Erythroblast (primary cell): ENCODE measurements at regions not wholly inside any gene's neighbourhood (a gene's known extent, or its start where the extent isn't known, plus 50 kb on each side); places are given as distances from the start of the nearest gene placed in this dataset.

Source experiments
- DNase-seq, 2 experiments: peaks; one replicate each; lab custom pipeline; 2025; lab: John Stamatoyannopoulos, UW
- GATA1 ChIP-seq: IDR thresholded peaks from 2 replicates; pipeline ENCODE4 v1.6.1; 2011; ENCODE audit warnings: low read depth, mild to moderate bottlenecking, control low read depth, low read length, moderate library complexity
- POLR2A ChIP-seq: IDR thresholded peaks from 2 replicates; pipeline ENCODE4 v1.6.1; 2011; ENCODE audit warnings: mild to moderate bottlenecking, low read length

DNA sequence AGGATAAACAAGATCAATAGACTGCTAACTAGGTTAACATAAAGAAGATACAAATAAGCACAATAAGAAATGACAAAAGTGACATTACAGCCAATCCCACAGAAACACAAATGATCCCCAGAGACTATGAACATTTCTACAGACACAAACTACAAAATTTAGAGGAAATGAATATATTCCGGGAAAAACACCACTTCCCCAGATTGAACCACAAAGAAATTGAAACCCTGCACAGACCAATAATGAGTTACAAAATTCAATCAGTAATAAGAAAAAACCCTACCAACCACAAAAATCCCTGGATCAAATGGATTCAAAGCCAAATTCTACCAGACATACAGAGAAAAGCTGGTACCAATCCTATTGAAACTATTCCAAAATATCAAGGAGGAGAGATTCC, 232.4 kb upstream of the RBMS1 start:
- no peak for DNase-seq
- no peak for TF ChIP-seq POLR2A
- TF ChIP-seq GATA1 = no peak

GRCh38 chr2:160730296-160730995, 236.8 kb upstream of the RBMS1 start:
- TF ChIP-seq POLR2A (no peak), GATA1 (no peak)
- no peak for DNase-seq

DNA sequence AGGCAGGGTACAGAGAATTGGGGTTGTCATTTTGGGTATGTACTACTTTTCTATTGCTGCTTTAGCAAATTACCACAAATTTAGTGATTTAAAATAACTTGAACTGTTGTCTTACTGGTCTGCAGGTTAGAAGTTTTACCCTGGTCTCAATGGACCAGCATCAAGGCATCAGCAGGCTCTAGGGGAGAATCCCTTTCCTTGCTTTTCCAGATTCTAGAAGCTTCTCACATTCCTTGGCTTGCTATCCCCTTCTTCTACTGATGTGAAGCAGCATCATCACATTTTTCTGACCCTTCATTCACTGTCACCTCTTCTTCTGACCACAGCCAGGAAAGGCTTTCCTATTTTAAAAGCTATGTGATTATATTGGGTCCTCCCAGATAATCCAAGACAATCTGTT, 237.8 kb upstream of the RBMS1 start:
- DNase-seq = no peak
- TF ChIP-seq POLR2A (no peak), GATA1 (no peak)

DNA sequence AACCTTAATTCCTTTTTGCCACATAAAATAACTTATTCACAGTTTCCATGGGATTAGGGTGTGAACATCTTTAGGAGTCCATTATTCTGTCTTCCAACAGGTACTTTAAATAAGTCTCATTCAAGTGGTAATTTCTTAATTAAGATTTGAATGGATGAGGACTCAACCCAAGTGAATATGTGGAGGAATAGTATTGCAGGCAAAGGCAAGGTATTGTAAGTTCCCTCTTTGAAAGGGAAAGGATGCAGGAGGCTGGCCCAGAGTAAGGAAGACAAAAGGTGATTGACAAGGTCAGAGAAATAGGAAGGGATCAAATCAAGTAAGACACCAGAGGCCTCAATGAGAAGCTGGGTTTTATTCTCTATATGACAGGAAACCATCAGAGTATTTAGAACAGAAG, 238.2 kb upstream of the RBMS1 start:
- DNase-seq = no peak
- TF ChIP-seq POLR2A = no peak
- TF ChIP-seq GATA1 = no peak

DNA sequence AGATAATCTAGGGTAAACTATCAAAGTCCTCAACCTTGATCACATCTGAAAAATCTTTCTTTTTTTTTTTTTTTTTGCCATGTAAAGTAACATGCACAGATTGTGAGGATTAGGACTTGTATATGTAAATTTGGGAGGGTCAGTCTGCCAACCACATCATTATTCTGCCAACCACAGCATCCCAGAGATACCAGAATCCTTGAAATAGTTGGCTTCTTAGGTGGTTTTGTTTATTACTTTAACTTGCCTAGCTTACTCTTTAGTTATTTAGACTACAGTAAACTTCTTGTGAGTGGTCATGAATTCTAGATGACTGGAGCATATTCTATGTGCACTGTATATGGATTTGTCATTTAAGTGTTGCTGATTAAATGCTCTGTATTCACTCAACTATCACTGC, 242.1 kb upstream of the RBMS1 start:
- no peak for TF ChIP-seq POLR2A
- no peak for TF ChIP-seq GATA1
- no peak for DNase-seq

DNA sequence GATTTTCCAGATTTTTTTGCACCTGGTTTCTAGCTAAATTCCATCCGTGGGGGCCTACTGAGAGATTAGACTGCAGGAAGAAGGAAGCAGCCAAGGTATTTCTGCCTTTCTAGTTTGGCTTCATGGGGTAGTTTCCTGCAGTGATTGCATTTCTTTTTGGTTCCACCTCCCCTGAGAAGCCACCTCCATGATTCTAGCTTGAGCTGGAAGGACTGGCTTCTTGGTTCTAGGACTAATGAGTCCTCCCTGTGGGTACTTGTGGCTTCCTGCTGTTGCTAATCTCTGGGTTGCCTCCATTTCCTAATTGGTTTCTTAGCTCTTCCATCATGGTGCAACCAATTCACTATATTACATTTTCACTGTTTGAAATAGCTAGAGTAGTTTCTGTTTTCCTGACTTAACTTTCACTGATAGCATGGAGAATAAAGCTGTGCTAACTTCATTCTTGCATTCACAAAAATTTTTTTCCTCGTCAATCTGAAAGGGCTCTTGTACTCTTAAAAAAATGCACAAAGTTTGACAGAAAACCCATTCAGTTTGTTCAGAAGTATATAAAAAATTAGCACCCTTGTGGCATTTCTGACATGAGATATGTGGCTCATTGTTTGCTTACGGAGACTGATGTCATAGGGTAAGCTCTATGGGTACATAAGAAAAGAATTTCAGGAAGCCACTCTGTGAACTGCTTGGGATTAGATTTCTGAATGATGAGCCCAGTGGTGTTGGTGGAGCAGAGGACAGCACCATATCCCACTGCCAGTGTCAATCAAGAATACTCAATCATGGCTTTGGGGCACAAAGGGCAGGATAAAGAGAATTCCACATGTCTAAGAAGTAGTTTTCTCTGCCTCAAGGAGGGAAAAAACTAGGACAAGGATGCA, 242.8 kb upstream of the RBMS1 start:
- DNase-seq = no peak
- TF ChIP-seq GATA1 (no peak), POLR2A (no peak)

DNA sequence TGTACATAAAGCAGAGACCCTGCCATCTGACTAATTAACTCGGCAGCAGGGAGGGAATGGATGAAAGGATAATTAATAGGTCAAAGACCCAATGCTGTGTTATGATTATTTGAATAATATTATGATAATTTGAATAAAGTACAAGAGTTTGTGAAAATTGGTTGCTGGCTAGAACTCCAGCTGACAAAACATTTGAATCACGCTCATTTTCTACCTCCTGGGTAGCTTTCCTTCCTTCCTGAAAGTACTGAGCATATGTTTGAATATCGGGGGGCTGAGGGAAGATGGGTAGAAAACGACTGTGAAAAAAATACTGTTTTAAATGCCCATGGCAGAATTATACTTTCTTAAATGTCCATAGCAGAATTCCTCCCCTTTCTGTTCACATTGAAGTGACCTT, 243.6 kb upstream of the RBMS1 start:
- TF ChIP-seq POLR2A (no peak), GATA1 (no peak)
- DNase-seq = no peak

- TF ChIP-seq GATA1 = no peak
- TF ChIP-seq POLR2A = no peak
- DNase-seq = no peak
These were observed 247.7 kb upstream of the RBMS1 start for GRCh38 chr2:160741271-160741670.

GRCh38 chr2:160741815-160742214, 248.2 kb upstream of the RBMS1 start:
- no peak for DNase-seq
- no peak for TF ChIP-seq GATA1
- no peak for TF ChIP-seq POLR2A

DNA sequence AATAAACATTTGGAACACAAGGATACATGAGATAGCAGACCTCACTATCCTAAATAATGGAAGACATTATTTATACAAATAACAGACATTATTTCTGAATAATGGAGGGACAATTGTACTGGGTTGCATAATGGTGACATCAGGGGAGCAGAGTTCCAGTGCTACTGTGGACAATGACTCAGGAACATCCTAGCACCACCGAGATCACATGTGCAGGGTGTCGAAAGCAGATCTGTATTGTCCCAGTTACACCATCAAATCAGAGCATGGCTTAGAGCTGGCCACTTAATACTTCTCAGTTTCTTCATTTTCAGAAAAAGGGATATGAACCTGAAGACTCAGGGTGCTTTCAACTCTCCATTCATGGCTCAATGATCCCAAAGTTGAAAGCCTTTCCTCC, 249.1 kb upstream of the RBMS1 start:
- DNase-seq = no peak
- TF ChIP-seq POLR2A (no peak), GATA1 (no peak)

DNA sequence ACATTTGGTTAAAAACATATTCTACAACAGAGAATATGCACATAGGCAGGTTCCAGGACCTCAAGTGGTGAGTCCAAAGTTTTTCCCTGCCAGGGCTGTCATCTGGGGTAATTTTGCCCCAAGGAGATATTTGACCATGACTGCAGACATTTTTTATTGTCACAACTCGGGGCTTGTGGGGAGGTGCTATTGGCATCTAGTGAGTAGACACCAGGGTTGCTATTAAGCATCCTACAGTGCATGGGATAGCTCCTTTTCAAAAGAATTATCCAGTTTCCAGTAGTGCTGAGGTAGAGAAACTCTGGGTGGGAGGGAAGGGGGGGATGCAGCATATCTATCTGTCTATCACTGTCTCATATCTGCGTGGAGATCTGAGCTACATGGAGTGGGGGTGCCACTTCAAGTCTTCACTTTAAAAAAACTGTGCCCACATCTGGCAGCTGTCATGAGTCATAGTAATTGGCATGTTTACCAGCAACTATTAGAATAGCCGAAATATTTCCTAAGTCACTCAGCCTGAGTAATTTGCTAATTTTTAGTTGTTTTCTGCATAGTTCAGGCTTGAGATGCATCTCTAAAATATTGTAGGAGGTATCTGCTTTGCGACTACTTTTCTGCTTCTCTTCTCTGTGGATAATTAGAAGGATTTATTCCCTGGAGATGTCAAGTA, 254.0 kb upstream of the RBMS1 start:
- TF ChIP-seq POLR2A = no peak
- no peak for TF ChIP-seq GATA1
- no peak for DNase-seq

DNA sequence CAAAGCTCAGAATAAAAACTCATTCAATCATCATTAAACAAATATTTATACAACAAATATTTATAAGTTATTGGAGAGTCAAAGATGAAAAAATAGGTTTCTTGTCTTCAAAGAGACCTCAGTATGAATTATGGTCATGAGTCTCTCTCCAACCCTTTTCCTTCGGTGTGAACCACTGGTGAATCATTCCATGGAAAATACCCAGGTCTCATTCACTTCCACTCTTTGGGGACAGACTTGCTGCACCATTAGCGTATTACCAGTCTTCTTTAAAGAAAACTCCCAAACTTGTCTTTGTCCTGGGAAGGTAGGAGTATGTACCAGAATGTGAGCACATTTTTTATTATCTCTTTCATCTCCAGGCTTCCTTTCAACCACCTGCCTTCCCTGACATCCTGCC, 257.4 kb upstream of the RBMS1 start:
- DNase-seq = no peak

DNA sequence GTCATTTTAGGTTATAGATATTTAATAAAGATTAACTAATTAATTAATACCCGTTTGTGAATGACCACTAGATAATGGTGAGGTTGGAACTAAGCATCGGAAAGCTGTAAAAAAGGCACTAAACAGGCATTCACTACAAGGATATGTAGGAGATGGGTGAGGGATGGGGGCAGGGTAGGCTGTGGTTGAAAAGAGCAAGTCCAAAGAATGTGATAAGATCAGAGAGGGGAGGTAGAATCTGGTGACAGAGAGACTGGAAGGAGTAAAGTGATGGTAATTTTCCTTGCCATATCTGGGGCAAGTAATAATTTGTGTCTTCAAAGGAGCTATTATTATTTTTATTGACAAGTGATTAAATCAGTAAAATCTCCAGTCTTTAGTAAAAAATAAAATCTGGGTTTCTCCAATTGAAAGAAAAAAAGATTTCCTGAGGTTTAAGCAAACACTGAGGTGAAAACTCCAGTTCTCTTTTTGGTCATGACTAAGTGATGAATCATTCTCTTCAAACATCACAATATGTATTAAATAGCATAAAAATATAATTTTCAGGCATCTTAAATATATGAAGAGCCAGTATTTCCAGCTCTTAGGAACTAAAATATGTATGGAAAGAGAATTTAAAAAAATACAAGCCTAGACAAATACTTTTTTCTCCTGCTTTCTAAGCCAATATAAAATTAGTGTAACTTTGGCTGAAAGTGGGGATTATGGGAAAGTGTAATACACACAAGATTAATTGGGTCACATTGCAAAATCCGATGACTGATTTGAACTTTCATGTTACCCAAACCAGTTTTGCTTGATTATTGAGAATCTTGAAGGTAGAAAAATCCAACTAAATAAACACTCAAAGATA, 259.1 kb upstream of the RBMS1 start:
- no peak for DNase-seq
- TF ChIP-seq GATA1 (no peak), POLR2A (no peak)

More for the DNA sequence above, 257.4 kb upstream of the RBMS1 start:
- TF ChIP-seq POLR2A (no peak), GATA1 (no peak)

GRCh38 chr2:160753331-160753654, 259.7 kb upstream of the RBMS1 start:
- no peak for TF ChIP-seq GATA1
- no peak for TF ChIP-seq POLR2A
- DNase-seq = no peak
